SU-DHL-6 (cell line): ENCODE measurements at regions not wholly inside any gene's neighbourhood (a gene's known extent, or its start where the extent isn't known, plus 50 kb on each side); places are given as distances from the start of the nearest gene placed in this dataset.

Experiments used
- H2AFZ ChIP-seq: fragments of 200-600 bp; sonication (generic); 2 replicates; pipeline ENCODE4 v1.6.1; 2014; ENCODE audit warnings: low read depth, mild to moderate bottlenecking, moderate library complexity, mixed read lengths, antibody characterized with exemption, low read length; ENCODE audit not compliant: severe bottlenecking
- H3F3A ChIP-seq: fragments of 200-600 bp; shearing (Covaris generic); 2 replicates; pipeline ENCODE4 v1.6.0; 2016; ENCODE audit warnings: antibody characterized with exemption, mild to moderate bottlenecking; ENCODE audit not compliant: insufficient read depth
- H3K27ac ChIP-seq: fragments of 200-600 bp; sonication (generic); 2 replicates; pipeline ENCODE4 v1.5.1; 2016; ENCODE audit warnings: low read depth, mild to moderate bottlenecking, low read length, moderate library complexity, mixed read lengths
- H3K27me3 ChIP-seq: fragments of 200-600 bp; sonication (generic), shearing (Covaris generic); 2 replicates; pipeline ENCODE4 v1.6.0; 2014; ENCODE audit warnings: mild to moderate bottlenecking, low read length
- H3K36me3 ChIP-seq: fragments of 200-600 bp; sonication (generic); 2 replicates; pipeline ENCODE4 v1.6.1; 2014; ENCODE audit warnings: mild to moderate bottlenecking, low read length, mixed read lengths
- H3K4me2 ChIP-seq: fragments of 300-600, 200-600 bp; shearing (Covaris generic), sonication (generic); 2 replicates; pipeline ENCODE4 v1.6.0; 2014; ENCODE audit warnings: low read length, low read depth, mild to moderate bottlenecking; ENCODE audit not compliant: poor library complexity, severe bottlenecking
- H3K4me3 ChIP-seq: fragments of 200-600 bp; sonication (generic); 2 replicates; pipeline ENCODE4 v1.5.1; 2014; ENCODE audit warnings: antibody characterized with exemption, low read length, mild to moderate bottlenecking, mixed read lengths; ENCODE audit not compliant: insufficient read depth, poor library complexity, severe bottlenecking
- H3K79me2 ChIP-seq: fragments of 200-600 bp; sonication (generic); 2 replicates; pipeline ENCODE4 v1.6.1; 2014; ENCODE audit warnings: mild to moderate bottlenecking, low read length, moderate library complexity; ENCODE audit not compliant: insufficient read depth
- H3K9ac ChIP-seq: fragments of 200-600 bp; sonication (generic); 2 replicates; pipeline ENCODE4 v1.7.0; 2014; ENCODE audit warnings: mild to moderate bottlenecking, low read length
- H3K9me2 ChIP-seq: fragments of 200-600 bp; sonication (generic); replicated peaks from 2 replicates; pipeline ENCODE4 v1.6.1; 2014; ENCODE audit warnings: low read length; ENCODE audit not compliant: insufficient read depth
- H3K9me3 ChIP-seq: fragments of 200-600 bp; sonication (generic); 2 replicates; pipeline ENCODE4 v1.6.1; 2014; ENCODE audit warnings: low read length, mixed read lengths; ENCODE audit not compliant: insufficient read depth
- H4K20me1 ChIP-seq: fragments of 200-600 bp; sonication (generic); 2 replicates; pipeline ENCODE4 v1.6.1; 2014; ENCODE audit warnings: low read depth, mild to moderate bottlenecking, antibody characterized with exemption, low read length, moderate library complexity, mixed read lengths
- CTCF ChIP-seq: fragments of 200-600 bp; sonication (generic); IDR thresholded peaks from one replicate; pipeline ENCODE4 v1.5.1; 2017; ENCODE audit warnings: antibody characterized with exemption, mild to moderate bottlenecking, low read length, moderate library complexity; ENCODE audit not compliant: insufficient read depth, poor library complexity, severe bottlenecking
- EZH2phosphoT487 ChIP-seq: fragments of 200-600 bp; sonication (generic), shearing (Covaris generic); conservative IDR thresholded peaks from 2 replicates; pipeline ENCODE4 v1.6.1; 2018; ENCODE audit warnings: mild to moderate bottlenecking, antibody characterized with exemption, low read length, moderate library complexity, mixed read lengths

- no peaks in the 10 kb centered on the region for H3K27me3 ChIP-seq
- no peaks in the 10 kb centered on the region for H4K20me1 ChIP-seq
- no peaks in the 10 kb centered on the region for H3F3A ChIP-seq
- H3K27ac ChIP-seq, result no peak overlapping the region
- H2AFZ ChIP-seq, result no peak overlapping the region
- no peaks in the 10 kb centered on the region for H3K9me3 ChIP-seq
- no peak overlapping the region for H3K4me3 ChIP-seq
- no peaks in the 10 kb centered on the region for H3K9me2 ChIP-seq
- no peaks in the 10 kb centered on the region for H3K36me3 ChIP-seq
- TF ChIP-seq EZH2phosphoT487 (no peak), CTCF (no peak)
- no peaks in the 10 kb centered on the region for H3K79me2 ChIP-seq
- no peak overlapping the region for H3K4me2 ChIP-seq
- H3K9ac ChIP-seq, result no peak overlapping the region
These were observed 182.9 kb upstream of the RIOK2 start for GRCh38 chr5:97365918-97366317.

- Histone ChIP-seq H3K36me3 (no peaks in the 10 kb centered on the region), H3K9me3 (no peaks in the 10 kb centered on the region), H3K9ac (no peak overlapping the region), H3K27ac (no peak overlapping the region), H3K4me3 (no peak overlapping the region), H4K20me1 (no peaks in the 10 kb centered on the region), H3K9me2 (no peaks in the 10 kb centered on the region), H3K4me2 (no peak overlapping the region), H3K79me2 (no peaks in the 10 kb centered on the region), H2AFZ (no peak overlapping the region), H3K27me3 (no peaks in the 10 kb centered on the region), H3F3A (no peaks in the 10 kb centered on the region)
- no peak for TF ChIP-seq EZH2phosphoT487
These were observed 192.9 kb upstream of the RIOK2 start for GRCh38 chr5:97375959-97376358.

GRCh38 chr5:97377582-97377981 is 194.5 kb upstream of the RIOK2 start:
- Histone ChIP-seq H3K4me3 (no peak overlapping the region), H3K79me2 (no peaks in the 10 kb centered on the region), H3K9ac (no peak overlapping the region), H3F3A (no peaks in the 10 kb centered on the region), H3K27ac (no peak overlapping the region), H2AFZ (no peak overlapping the region), H3K4me2 (no peak overlapping the region), H3K9me3 (no peaks in the 10 kb centered on the region), H3K9me2 (no peaks in the 10 kb centered on the region), H4K20me1 (no peaks in the 10 kb centered on the region), H3K36me3 (no peaks in the 10 kb centered on the region), H3K27me3 (no peaks in the 10 kb centered on the region)
- no peak for TF ChIP-seq EZH2phosphoT487
- TF ChIP-seq CTCF, result no peak

GRCh38 chr5:97383996-97384395 is 200.9 kb upstream of the RIOK2 start:
- no peak overlapping the region for H2AFZ ChIP-seq
- no peaks in the 10 kb centered on the region for H3K36me3 ChIP-seq
- H3K79me2 ChIP-seq, result no peaks in the 10 kb centered on the region
- H4K20me1 ChIP-seq, result no peaks in the 10 kb centered on the region
- H3K27ac ChIP-seq, result no peak overlapping the region
- no peaks in the 10 kb centered on the region for H3F3A ChIP-seq
- no peak overlapping the region for H3K4me2 ChIP-seq
- no peaks in the 10 kb centered on the region for H3K9me3 ChIP-seq
- no peak for TF ChIP-seq EZH2phosphoT487
- TF ChIP-seq CTCF, result no peak
- H3K9me2 ChIP-seq, result no peaks in the 10 kb centered on the region
- H3K9ac ChIP-seq, result no peak overlapping the region
- H3K4me3 ChIP-seq, result no peak overlapping the region
- H3K27me3 ChIP-seq, result no peaks in the 10 kb centered on the region
